ENCODE measurements at regions not wholly inside any gene's neighbourhood (a gene's known extent, or its start where the extent isn't known, plus 50 kb on each side); places are given as distances from the start of the nearest gene placed in this dataset.

- no peak for TF ChIP-seq EZH2 (IDR thresholded peaks at IDR 0.05; ENCODE audit: low read length)
- no peak for TF ChIP-seq CTCF (optimal IDR thresholded peaks at IDR 0.05 in 1 of 3, IDR thresholded peaks at IDR 0.05 in 1 of 3, conservative IDR thresholded peaks at IDR 0.05 in 1 of 3; ENCODE audit: extremely low read depth in 1 of 3, insufficient read depth in 2 of 3, low read length in 3 of 3)
Measured at GRCh38 chr1:95370691-95371562, 136.9 kb downstream of the RWDD3 start.

Data from keratinocyte (primary cell).